ENCODE measurements at regions not wholly inside any gene's neighbourhood (a gene's known extent, or its start where the extent isn't known, plus 50 kb on each side); places are given as distances from the start of the nearest gene placed in this dataset.

GRCh38 chr20:36090223-36090622, 64.3 kb upstream of the EPB41L1 start:
- Histone ChIP-seq H3K9me1 (replicated peaks; ENCODE audit: control insufficient read depth, extremely low read depth, insufficient read depth, low read length) (no peaks in the 10 kb centered on the region), H3K9ac (replicated peaks; ENCODE audit: extremely low read depth, insufficient read depth, low read length) (no peak overlapping the region), H3K27me3 (ENCODE audit: control insufficient read depth in 2 of 2, insufficient read depth in 2 of 2, low read length in 2 of 2) (peaks cover 6 to 12% of the 10 kb centered on the region in 2 experiments), H3K27ac (ENCODE audit: insufficient read depth, low read depth, low read length) (no peak overlapping the region), H3K4me2 (ENCODE audit: insufficient read depth, low read length) (no peak overlapping the region), H3K79me2 (ENCODE audit: control insufficient read depth, insufficient read depth, low read length) (no peaks in the 10 kb centered on the region), H4K20me1 (replicated peaks; ENCODE audit: control insufficient read depth, extremely low read depth, insufficient read depth, low read length) (no peaks in the 10 kb centered on the region), H3K36me3 (ENCODE audit: control insufficient read depth in 2 of 2, extremely low read depth in 1 of 2, insufficient read depth in 2 of 2, low read length in 2 of 2) (no peaks in the 10 kb centered on the region), H3K4me1 (ENCODE audit: control insufficient read depth, extremely low read depth, insufficient read depth, low read length) (peaks cover 16% of the 10 kb centered on the region), H2AFZ (ENCODE audit: low read depth, low read length) (no peak overlapping the region), H3K9me3 (replicated peaks; ENCODE audit: control insufficient read depth, insufficient read depth, low read length) (no peaks in the 10 kb centered on the region), H3K4me3 (replicated peaks in 1 of 3; ENCODE audit: insufficient read depth in 1 of 3, low read depth in 1 of 3, low read length in 3 of 3) (no peak overlapping the region)
- BruUV-seq (replicated peaks): no TSS peak
- dilution Hi-C loops (cut with MboI; ENCODE audit: extremely low pct_ligation_motif_present, low sequenced_read_pairs): no loop called here
- DNase-seq (ENCODE audit: low read depth, low spot score) (no peak), FAIRE-seq (no peak)
- intact Hi-C loops (cut with micrococcal nuclease): loop anchor here (5.0 kb wide), 2 partner anchors 38 to 93 kb away; no protein-coding TSS in a partner anchor
- ChIA-PET CTCF (interaction anchor here (0.6 to 3.7 kb wide), 2 partner anchors 48 to 97 kb away, joined by 3 to 22 read pairs; no protein-coding TSS in a partner anchor), POLR2A (no interaction called here)
- TF ChIP-seq JUN (IDR thresholded peaks at IDR 0.05; ENCODE audit: borderline replicate concordance, insufficient read depth, insufficient read length, low read depth) (no peak), GATA2 (IDR thresholded peaks at IDR 0.05; ENCODE audit: insufficient read depth, insufficient read length, low read depth, low read length) (no peak), POLR2AphosphoS5 (IDR thresholded peaks at IDR 0.05; ENCODE audit: insufficient read depth, low read depth, low read length) (no peak), POLR2A (IDR thresholded peaks at IDR 0.05; ENCODE audit: low read depth, low read length) (no peak)

GRCh38 chr20:36091561-36092397, 62.8 kb upstream of the EPB41L1 start:
- Histone ChIP-seq H3K9me3 (replicated peaks; ENCODE audit: control insufficient read depth, insufficient read depth, low read length) (no peaks in the 10 kb centered on the region), H2AFZ (ENCODE audit: low read depth, low read length) (peak overlapping the region; percentile 9), H3K9me1 (replicated peaks; ENCODE audit: control insufficient read depth, extremely low read depth, insufficient read depth, low read length) (no peaks in the 10 kb centered on the region), H3K27me3 (ENCODE audit: control insufficient read depth in 2 of 2, insufficient read depth in 2 of 2, low read length in 2 of 2) (peaks cover 6 to 12% of the 10 kb centered on the region in 2 experiments), H3K4me1 (ENCODE audit: control insufficient read depth, extremely low read depth, insufficient read depth, low read length) (peaks cover 11% of the 10 kb centered on the region), H3K36me3 (ENCODE audit: control insufficient read depth in 2 of 2, extremely low read depth in 1 of 2, insufficient read depth in 2 of 2, low read length in 2 of 2) (no peaks in the 10 kb centered on the region), H3K4me3 (replicated peaks in 1 of 3; ENCODE audit: insufficient read depth in 1 of 3, low read depth in 1 of 3, low read length in 3 of 3) (peak overlapping the region in 1 of 3 experiments; percentile 47), H3K4me2 (ENCODE audit: insufficient read depth, low read length) (peak overlapping the region; percentile 19), H4K20me1 (replicated peaks; ENCODE audit: control insufficient read depth, extremely low read depth, insufficient read depth, low read length) (no peaks in the 10 kb centered on the region), H3K27ac (ENCODE audit: insufficient read depth, low read depth, low read length) (no peak overlapping the region), H3K9ac (replicated peaks; ENCODE audit: extremely low read depth, insufficient read depth, low read length) (no peak overlapping the region), H3K79me2 (ENCODE audit: control insufficient read depth, insufficient read depth, low read length) (no peaks in the 10 kb centered on the region)
- FAIRE-seq (peak; percentile 24), DNase-seq (ENCODE audit: low read depth, low spot score) (no peak)
- dilution Hi-C loops (cut with MboI; ENCODE audit: extremely low pct_ligation_motif_present, low sequenced_read_pairs): no loop called here
- TF ChIP-seq POLR2AphosphoS5 (IDR thresholded peaks at IDR 0.05; ENCODE audit: insufficient read depth, low read depth, low read length) (no peak), EZH2 (IDR thresholded peaks at IDR 0.05; ENCODE audit: borderline replicate concordance, low read depth, low read length, severe bottlenecking) (no peak), GATA2 (IDR thresholded peaks at IDR 0.05; ENCODE audit: insufficient read depth, insufficient read length, low read depth, low read length) (no peak), FOS (IDR thresholded peaks at IDR 0.05; ENCODE audit: borderline replicate concordance, insufficient read depth, low read length) (no peak), POLR2A (IDR thresholded peaks at IDR 0.05; ENCODE audit: low read depth, low read length) (no peak), JUN (IDR thresholded peaks at IDR 0.05; ENCODE audit: borderline replicate concordance, insufficient read depth, insufficient read length, low read depth) (no peak), MYC (IDR thresholded peaks at IDR 0.05; ENCODE audit: low read depth, low read length) (no peak)
- TF ChIP-seq, protein P1, sequence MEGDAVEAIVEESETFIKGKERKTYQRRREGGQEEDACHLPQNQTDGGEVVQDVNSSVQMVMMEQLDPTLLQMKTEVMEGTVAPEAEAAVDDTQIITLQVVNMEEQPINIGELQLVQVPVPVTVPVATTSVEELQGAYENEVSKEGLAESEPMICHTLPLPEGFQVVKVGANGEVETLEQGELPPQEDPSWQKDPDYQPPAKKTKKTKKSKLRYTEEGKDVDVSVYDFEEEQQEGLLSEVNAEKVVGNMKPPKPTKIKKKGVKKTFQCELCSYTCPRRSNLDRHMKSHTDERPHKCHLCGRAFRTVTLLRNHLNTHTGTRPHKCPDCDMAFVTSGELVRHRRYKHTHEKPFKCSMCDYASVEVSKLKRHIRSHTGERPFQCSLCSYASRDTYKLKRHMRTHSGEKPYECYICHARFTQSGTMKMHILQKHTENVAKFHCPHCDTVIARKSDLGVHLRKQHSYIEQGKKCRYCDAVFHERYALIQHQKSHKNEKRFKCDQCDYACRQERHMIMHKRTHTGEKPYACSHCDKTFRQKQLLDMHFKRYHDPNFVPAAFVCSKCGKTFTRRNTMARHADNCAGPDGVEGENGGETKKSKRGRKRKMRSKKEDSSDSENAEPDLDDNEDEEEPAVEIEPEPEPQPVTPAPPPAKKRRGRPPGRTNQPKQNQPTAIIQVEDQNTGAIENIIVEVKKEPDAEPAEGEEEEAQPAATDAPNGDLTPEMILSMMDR (IDR thresholded peaks at IDR 0.05; ENCODE audit: extremely low read depth in 1 of 2, insufficient read depth in 1 of 2, low read depth in 1 of 2, low read length in 2 of 2): no peak
- TF ChIP-seq, protein P2, sequence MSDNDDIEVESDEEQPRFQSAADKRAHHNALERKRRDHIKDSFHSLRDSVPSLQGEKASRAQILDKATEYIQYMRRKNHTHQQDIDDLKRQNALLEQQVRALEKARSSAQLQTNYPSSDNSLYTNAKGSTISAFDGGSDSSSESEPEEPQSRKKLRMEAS (IDR thresholded peaks at IDR 0.05; ENCODE audit: insufficient read depth, insufficient read length): no peak
- ChIA-PET CTCF (interaction anchor here (0.6 to 3.7 kb wide), 10 partner anchors 23 to 137 kb away, joined by 3 to 22 read pairs (median 4); partner anchors contain the start of gene SCAND1), POLR2A (no interaction called here)
- no TSS peak for BruUV-seq (replicated peaks)
- intact Hi-C loops (cut with micrococcal nuclease): loop anchor here (5.0 kb wide), 2 partner anchors 39 to 94 kb away; no protein-coding TSS in a partner anchor

All from endothelial cell of umbilical vein (primary cell).